ENCODE measurements at regions not wholly inside any gene's neighbourhood (a gene's known extent, or its start where the extent isn't known, plus 50 kb on each side); places are given as distances from the start of the nearest gene placed in this dataset.
"Not testable (repeated sequence)": the region's sequence is repeated elsewhere in the genome, so short reads cannot be mapped to it uniquely, and the experiment has no call there.

DNA sequence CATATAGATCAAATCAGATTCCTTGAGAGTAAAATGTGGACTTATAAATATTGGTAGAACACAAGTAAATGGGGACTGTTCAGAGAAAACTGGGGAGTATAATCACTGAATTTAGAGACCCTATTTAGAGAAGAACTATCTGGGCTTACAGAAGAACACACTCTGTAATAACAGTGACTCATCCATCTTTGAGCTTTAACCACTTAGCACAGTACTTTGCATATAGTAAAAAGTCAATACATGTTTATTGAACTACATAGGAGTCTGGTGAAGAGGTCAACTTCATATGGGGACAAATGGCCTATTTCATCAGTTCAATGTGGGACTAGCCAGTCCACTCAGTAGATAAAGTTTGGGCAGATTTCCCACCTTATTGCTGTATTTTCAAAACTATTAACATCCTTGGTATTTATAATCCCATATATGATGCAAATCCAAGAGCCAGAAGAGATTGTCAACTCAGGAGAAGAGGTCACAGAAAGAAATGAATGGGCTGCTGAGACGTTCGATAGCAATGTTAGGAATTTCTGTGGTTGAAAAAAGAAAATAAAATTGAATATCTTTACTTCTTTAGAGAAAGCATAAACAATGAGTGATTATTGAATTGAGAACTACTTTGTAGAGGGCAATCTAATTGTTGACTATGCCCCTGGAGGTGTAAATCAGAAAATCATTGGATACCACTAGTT lies 119.3 kb upstream of the CACNA2D1 start:
- peak; percentile 42 for DNase-seq (ENCODE audit: low spot score)

DNA sequence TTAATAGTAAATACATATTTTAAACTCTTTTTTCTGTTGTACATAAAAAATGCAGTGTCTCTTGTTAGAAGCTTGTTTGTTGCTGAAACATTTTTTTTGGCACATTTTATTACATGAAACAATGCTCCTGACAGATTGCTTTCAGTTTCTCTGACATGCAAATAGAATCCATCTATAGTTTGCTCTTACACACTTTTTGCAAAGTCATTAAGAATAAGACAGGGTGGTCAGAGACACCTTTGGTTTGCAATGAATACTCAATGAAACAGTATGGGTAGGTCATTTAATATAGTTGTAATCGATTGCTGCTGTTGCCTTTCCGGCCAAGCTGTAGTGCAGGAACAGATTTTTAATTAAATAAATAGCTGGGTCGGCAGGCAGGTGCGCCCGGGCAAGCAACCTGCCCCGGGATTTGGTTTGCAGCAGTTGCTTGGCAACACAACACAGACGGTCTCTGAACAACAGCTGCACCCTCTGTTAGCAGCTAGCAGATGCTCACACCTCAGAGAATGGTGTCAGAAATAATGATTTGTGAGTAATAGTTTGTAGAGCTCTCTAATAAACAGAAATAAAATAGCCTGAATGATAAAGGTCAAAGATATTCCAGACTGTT lies 115.7 kb upstream of the CACNA2D1 start:
- DNase-seq (ENCODE audit: low spot score), result no peak

- DNase-seq (ENCODE audit: low spot score), result no peak
These were observed 106.2 kb upstream of the CACNA2D1 start for GRCh38 chr7:82549616-82550285.

DNA sequence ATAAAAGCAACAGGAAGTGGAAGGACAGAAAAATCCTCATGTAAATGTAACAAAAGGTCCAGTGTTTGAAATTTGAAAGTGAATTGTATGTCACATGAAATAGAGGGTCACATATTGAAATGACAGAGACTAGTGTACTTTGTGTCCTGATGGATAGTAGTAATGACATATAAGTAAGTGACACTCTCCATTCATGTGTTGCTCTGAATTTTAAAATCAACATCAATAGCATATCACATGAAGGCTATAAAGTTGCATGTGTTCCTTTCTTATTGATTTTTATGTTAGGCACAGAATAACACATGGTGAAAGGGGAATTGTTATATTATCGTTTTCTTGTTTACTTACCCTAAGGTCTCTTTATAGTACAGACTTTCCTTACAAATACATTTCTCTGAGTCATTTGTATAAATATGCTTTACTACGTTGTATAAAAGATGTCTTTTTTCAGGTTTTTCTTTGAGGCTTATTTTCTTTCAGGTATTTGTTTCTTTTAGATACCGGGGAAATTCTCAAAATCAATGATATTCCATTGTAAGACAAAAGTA lies 104.6 kb upstream of the CACNA2D1 start:
- no peak for DNase-seq (ENCODE audit: low spot score)

GRCh38 chr7:82542665-82543064 lies 99.1 kb upstream of the CACNA2D1 start:
- peak; percentile 40 for DNase-seq (ENCODE audit: low spot score)

DNA sequence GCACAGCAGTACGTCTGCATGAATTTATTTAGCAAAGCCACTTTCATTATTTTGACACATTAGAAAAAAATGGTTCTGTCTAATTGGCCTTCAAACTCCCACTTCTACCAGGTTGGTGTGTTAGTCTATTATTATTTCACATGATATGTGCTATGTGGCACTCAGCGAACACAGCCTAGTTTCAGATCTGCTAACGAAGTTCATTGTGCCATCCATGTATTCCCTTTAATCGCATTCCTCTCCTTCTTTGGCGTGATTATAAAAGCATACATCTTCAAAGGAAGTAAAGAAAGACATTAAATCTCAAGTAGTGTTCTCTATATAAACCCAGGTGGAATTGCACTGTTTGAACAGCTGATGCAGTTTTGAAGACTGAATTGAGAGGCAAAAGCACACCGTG lies 96.4 kb upstream of the CACNA2D1 start:
- DNase-seq (ENCODE audit: low spot score), result no peak

DNA sequence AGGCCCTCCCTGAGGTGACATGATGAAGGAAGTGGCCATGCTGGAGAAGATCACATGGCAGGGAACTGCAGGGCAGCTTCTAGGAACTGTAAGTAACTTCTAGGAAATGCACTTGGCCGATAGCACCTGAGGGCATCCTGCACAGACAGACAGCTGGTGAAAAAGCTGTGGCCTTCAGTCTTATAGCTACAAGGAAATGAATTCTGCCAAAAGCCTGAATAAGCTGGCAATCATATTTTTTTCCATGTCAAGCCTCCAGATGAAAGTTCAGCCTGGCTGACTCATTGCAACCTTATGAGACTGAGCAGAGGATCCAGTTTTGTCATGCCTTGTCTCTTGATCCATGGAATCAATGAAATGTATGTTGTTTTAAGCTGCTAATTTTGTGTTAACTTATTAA lies 91.1 kb upstream of the CACNA2D1 start:
- peak; percentile 37 for DNase-seq (ENCODE audit: low spot score)

GRCh38 chr7:82530361-82530760 lies 86.8 kb upstream of the CACNA2D1 start:
- DNase-seq (ENCODE audit: low spot score), result no peak

- no peak for DNase-seq (ENCODE audit: low spot score)
These were observed 85.2 kb upstream of the CACNA2D1 start for GRCh38 chr7:82528577-82529310.

- no peak for DNase-seq (ENCODE audit: low spot score)
These were observed 84.3 kb upstream of the CACNA2D1 start for GRCh38 chr7:82527851-82528250.

DNA sequence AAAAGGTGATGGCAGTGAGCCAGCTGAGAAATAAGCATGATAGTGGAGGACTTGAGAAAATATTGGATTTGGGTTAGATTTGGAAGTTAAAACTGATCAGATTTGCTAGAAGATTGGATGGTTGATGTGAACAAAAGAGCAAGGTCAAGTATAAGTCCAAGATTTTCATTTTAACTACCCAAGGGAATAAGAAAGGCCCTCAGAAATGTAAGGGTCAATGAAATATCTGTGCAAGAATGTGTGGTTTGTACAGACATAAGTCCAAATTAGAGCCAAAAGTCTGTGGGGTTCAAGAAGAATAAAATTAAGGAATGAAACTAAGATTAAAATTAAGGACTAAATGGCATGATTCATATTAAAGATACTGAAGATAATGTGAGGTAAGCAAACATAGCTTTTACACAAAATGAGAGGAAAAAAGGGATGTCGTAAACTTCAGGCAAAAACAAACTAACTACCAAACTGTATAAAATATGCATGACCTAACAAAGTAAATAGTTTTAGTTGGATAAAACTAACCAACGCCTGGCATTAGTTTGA lies 78.4 kb upstream of the CACNA2D1 start:
- no peak for DNase-seq (ENCODE audit: low spot score)

DNA sequence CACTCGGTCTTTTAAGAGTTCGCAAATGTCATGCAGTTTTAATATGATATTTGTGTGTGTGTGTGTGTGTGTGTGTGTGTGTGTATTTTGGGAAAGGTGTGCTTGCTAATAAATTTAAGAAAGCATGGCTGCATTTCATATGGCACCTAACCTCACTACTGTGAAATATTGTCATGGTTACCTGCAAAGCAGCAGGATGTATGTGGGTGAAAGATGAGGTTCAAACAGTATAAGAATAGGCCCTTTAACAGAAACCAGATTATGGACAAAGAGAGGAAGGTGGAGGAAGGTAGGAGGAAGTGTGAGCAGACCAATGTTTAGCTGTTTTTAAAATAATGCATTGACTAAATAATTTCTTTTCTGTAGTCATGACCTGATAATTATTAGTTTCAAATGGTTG lies 73.5 kb upstream of the CACNA2D1 start:
- no peak for DNase-seq (ENCODE audit: low spot score)

DNA sequence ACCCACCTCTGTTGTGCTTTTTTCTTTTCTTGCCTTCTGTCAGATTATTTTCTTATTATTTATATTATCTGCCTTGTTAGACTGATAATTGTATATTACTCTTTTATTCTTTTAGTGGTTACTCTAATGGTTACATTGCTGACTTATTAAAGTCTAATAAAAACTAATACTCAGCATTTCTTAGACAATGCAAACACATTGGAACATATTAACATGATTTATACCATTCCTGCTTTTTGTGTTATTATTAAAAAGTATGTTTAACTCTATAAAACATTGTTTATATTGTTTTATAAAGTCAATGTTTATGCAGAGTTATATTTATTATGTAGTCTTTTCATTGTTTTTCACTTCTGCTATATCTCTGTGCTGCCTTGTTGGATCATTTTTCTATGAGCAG lies 68.0 kb upstream of the CACNA2D1 start:
- DNase-seq (ENCODE audit: low spot score), result no peak

DNA sequence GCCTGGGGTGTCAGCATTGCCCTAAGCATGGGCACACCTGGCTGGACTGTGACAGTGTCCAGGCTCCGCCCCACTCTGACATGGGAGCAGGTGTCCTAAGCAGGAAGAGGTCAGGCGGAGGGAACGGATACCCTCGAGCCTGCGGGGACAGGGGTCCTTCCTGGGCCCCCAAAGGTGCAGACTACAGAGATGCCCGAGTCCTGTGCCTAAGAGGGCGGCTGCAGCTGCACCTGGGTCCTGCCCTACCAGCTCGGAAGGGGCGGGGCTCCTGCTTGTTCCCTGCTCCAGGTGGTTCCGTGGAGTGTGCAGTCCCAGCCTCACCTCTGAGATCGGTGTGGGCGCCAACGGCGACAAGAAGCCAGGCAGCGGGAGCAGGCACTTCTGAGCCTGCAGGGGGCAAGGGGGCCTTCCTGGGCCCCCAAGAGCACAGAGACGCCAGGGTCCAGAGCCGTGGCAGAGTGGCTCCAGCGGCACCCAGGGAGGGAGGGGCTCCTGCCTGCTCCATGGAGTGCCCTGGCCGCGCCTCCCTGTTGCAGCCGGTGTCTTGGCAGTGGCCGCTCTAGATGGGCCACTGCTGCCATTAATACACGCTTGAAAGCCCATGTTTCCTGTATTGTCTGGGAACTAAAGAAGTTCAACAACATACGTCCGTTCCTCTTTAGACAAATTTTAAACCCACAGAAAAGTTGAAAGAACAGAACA lies 64.5 kb upstream of the CACNA2D1 start:
- DNase-seq (ENCODE audit: low spot score), result no peak

DNA sequence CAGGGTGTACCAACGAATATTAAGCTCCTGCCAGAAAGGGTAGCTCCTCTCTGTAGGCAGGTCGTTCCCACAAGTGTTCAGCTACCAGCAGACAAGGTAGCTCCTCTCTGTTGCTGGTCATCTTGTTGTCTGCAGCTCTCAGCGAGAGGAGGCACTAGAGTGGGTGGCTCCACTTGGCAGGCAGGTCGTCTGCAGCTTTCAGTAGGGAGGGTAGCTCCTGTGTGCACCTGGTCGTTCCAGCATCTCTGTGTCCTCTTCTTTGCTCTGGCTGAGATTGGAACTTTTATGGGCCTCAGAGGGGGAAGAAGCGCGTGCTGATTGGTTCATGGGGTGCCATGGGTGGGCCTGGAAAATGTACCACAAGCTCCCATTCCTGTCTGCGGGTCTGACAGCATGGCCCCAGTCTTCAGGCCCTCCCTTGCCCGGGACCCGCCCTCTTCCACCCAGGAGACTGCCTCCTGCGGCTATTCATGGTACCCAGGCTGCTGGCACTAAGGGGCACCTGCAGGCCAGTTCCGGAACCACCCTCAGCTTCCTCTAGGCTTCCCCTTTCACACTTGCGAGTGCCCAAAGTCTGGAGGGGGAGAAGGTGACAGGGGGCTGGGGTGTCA lies 63.9 kb upstream of the CACNA2D1 start:
- peak; percentile 9 for DNase-seq (ENCODE audit: low spot score)

GRCh38 chr7:82506702-82507101 lies 63.1 kb upstream of the CACNA2D1 start:
- peak; percentile 24 for DNase-seq (ENCODE audit: low spot score)

- DNase-seq (ENCODE audit: low spot score), result no peak
These were observed 62.6 kb upstream of the CACNA2D1 start for GRCh38 chr7:82506208-82506607.

- DNase-seq (ENCODE audit: low spot score), result no peak
These were observed 57.8 kb upstream of the CACNA2D1 start for GRCh38 chr7:82501346-82501745.

GRCh38 chr7:82499546-82499945 lies 56.0 kb upstream of the CACNA2D1 start:
- not testable (repeated sequence) for DNase-seq (ENCODE audit: low spot score)

DNA sequence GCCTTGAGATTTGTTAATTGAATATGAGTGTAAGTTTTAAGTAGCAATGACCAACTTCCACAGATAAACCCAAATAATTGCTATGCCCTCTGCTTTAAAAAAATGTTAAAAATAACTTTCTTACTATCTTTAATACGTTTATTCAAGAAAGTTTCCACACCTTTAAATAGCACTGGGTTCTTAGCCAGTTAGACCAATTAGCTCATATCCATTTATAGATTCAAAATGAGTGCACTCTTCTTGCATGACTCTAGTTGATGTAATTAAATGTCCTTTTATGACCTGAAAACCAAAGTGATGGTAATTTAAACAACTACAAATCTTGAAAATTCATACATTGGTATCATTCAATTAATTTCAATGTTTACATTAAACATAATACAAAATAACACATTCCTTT lies 50.8 kb upstream of the CACNA2D1 start:
- no peak for DNase-seq (ENCODE audit: low spot score)
